Esophagus muscularis mucosa (tissue), 3 donors: ENCODE measurements at regions not wholly inside any gene's neighbourhood (a gene's known extent, or its start where the extent isn't known, plus 50 kb on each side); places are given as distances from the start of the nearest gene placed in this dataset.

Source experiments
- CTCF ChIP-seq, 3 experiments: fragments of 200-600 bp in 2 of 3; fragments of 450-650 bp in 1 of 3; sonication (generic) in 2 of 3; IDR thresholded peaks; one replicate each; pipeline ENCODE4 v1.5.1; 2017 to 2019; ENCODE audit warnings: antibody characterized with exemption in 3 of 3, mild to moderate bottlenecking in 2 of 3, moderate library complexity in 1 of 3
- POLR2A ChIP-seq: fragments of 450-650 bp; IDR thresholded peaks from one replicate; pipeline ENCODE4 v1.6.1; 2017; ENCODE audit warnings: antibody characterized with exemption, moderate library complexity, mild to moderate bottlenecking, low read depth

DNA sequence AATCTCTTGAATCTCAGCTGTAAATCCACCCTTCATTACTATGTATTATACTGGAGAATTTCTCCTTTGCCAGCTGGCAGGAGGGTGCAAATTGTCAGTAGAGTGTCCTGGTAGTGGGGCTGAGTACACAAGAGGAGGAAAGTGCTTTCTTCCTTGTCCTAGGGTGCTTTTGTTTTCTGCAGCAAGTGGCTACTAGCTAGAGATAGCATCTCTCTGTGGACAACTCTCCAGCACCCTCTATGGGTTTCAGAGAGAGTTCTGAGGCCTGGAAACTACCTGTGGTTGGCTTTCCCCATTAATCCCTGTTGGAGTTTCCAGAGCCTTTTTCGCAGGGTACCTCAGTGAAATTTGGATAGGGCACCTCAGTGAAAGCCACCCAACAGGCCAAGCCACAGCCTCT, 422.5 kb upstream of the RGS17 start:
- TF ChIP-seq POLR2A (no peak), CTCF (IDR thresholded peaks at IDR 0.05) (no peak)
